ENCODE measurements at regions not wholly inside any gene's neighbourhood (a gene's known extent, or its start where the extent isn't known, plus 50 kb on each side); places are given as distances from the start of the nearest gene placed in this dataset.
"Not testable (repeated sequence)": the region's sequence is repeated elsewhere in the genome, so short reads cannot be mapped to it uniquely, and the experiment has no call there.

- no peak for DNase-seq (ENCODE audit: low read depth in 1 of 2, low spot score in 1 of 2)
These were observed 232.3 kb downstream of the TLR4 start for GRCh38 chr9:117936185-117937130.

DNA sequence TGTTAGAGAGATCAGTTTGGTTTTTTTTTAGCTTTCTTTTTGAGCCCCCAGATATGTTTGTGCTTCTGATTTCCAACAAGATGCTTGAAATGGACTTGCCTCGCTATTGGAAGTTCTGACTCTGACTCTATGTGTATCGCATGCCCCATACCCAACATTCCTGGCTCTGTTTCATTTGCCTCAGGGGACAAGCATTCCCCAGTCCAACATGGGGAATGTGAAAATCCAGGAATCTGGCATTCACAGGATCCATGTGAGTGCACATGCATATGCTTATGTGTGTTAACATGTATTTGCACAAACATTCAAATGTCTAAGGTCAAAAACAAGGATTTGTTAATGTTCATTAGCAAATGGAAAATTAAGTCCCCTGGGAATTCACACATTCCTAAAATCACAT lies 233.9 kb downstream of the TLR4 start:
- DNase-seq (ENCODE audit: low read depth in 1 of 2, low spot score in 1 of 2): no peak

- DNase-seq (ENCODE audit: low read depth in 1 of 2, low spot score in 1 of 2): no peak
These were observed 234.7 kb downstream of the TLR4 start for GRCh38 chr9:117938896-117939295.

DNA sequence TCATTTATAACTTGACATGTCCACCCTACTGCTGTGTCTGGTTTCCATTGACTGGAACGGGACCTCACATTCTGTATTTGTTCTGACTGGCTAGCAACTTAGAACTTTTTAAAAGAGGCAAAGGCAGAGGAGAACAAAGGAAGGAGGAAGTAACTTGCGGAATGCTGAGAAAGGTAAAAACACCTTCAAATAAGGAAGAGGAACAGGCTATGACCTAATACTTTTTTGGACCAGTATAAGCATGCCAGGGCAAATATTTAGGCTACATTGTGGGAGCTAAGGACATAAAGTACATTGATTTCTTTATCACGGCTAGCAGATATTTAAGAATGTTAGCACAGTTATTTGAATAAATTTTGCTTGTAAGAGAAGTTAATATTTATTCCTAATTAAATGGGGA lies 240.5 kb downstream of the TLR4 start:
- DNase-seq (ENCODE audit: low read depth in 1 of 2, low spot score in 1 of 2): not testable (repeated sequence)

- no peak for DNase-seq (ENCODE audit: low read depth in 1 of 2, low spot score in 1 of 2)
These were observed 241.1 kb downstream of the TLR4 start for GRCh38 chr9:117945286-117945685.

DNA sequence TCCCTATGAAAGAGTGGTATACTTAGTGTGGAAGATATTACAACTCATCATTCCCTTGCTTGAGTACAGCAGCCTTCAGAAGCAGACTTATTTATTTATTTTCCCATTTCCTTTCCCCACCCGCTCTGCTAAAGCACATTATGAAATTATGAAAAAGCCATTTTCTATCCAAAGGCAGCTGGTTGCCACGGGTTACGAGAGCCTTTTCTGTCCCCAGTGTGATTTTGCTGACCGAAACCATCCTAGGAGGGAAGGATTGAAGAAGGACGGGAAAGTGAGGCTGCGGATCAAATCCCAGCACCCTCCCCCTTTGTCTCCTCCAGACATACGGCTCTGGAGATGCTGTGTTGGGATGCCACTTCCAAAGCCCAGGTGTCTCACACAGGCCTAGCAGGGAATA lies 246.9 kb downstream of the TLR4 start:
- DNase-seq (ENCODE audit: low read depth in 1 of 2, low spot score in 1 of 2): no peak

- no peak for DNase-seq (ENCODE audit: low read depth in 1 of 2, low spot score in 1 of 2)
These were observed 248.4 kb downstream of the TLR4 start for GRCh38 chr9:117952581-117952980.

GRCh38 chr9:117957267-117957666 lies 253.1 kb downstream of the TLR4 start:
- no peak for DNase-seq (ENCODE audit: low read depth in 1 of 2, low spot score in 1 of 2)

DNA sequence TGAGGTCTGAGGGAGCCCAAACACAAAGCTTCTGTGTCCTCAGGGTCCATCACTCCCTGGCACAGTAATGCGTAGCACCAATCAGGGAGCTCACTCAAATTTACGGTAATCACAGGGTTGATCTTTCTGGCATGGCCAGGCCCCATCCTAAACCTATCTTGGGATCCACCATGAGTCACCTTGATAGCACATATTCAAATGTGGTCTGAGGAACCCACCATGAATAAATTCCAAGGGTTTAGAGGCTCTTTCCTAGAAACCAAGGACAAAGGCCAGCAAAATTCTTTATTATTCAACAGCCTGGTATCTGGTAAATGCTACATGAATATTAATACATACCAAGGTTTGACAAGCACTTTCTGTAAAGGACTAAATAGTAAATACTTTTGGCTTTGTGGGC lies 254.5 kb downstream of the TLR4 start:
- no peak for DNase-seq (ENCODE audit: low read depth in 1 of 2, low spot score in 1 of 2)

DNA sequence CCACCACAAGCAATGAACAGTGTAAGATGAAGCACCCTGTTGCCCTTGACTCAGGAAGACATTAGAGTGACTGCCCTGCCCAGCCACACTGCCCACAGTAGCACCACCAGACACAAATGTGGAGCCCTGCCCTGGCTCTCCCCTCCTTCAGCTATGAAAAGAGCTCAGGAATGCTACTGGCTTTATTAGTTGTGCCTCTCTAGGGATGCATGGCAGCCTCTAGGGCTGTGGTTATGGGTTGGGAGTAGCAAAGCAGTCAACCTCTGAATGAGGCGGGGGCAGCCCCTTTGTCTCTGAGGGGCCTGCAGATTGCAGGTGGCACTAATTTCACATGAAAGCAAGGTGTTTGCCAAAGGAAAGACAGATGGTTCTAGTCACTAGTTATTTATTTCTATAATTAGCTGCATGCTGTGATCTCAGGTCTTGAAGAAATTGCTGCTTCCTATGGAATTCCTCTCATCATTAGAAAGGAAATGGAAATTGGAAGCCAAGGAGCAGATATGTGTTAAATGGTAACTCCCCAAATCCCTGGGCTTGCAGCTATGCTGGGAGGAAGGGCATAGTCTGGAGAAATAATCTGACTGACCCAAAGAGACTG lies 259.4 kb downstream of the TLR4 start:
- no peak for DNase-seq (ENCODE audit: low read depth in 1 of 2, low spot score in 1 of 2)

DNA sequence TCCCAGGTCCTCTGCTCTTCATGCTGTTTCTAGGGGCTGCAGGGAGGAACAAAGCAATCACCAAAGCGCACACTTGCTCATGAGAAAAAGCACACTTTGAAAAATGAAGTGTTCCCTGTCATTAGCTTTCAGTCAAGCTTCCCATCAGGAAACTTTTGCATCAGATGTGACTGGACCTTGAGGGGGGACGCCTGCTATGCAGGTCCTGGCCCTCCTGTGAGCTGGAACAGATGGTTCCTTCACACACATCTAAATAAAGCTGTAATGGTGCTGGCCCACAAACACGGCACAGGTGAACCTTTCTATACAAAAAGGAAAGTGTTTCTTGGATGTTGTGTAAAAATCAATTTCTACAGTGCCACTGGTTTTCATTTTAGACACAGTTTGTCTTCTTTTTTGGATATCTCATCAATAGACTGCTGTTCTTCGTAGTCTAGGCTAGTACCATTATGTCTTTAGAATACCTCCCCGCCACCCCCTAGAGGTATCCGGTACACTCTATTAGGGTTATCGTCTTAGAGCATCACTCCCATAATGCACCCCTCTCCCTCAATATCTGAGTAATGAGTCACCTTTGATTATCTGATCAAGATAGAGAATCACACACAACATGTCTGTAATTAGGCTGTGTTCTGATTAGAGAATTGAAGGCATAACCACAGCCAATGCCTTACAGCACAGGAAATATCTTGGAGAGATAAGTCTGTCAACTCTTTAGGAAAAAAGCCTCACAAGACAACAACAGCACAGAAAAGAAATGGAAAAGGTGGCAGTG lies 266.3 kb downstream of the TLR4 start:
- no peak for DNase-seq (ENCODE audit: low read depth in 1 of 2, low spot score in 1 of 2)

DNA sequence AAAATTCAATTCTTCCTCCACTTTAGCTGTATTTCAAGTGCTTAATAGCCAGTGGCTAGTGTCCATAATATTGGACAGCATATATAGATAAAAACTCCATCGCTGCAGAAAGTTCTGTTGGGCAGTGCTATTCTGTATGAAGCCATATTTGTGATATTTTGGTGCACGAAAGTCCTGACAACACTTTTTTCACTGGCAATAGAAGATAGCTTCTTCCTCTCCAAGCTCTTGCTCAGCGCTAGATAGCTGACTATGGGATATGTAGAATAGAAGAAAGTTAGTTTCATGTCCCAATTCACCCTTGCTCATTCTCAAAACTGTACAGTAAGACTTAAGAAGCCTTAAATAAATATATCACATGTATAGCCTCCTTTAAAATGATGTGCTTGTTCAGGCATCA lies 269.9 kb downstream of the TLR4 start:
- no peak for DNase-seq (ENCODE audit: low read depth in 1 of 2, low spot score in 1 of 2)

DNA sequence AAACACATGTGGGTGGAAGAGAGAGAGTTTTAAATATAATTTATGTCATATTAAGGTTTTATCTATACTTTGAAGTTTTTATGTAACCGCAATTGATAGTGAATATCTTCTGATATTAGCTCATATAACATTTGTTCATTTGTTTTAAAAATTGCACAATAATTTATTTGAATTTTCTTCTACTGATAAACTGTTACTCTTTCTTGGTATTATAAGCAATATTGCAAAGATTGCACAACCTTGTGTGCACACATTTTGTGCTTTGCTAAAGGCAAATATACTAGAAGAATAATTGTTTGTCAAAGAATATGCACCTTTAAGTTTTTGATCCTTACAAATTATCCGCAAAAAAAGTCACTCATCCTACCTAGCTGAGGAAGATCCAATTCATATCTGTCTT lies 275.7 kb downstream of the TLR4 start:
- DNase-seq (ENCODE audit: low read depth in 1 of 2, low spot score in 1 of 2): no peak

DNA sequence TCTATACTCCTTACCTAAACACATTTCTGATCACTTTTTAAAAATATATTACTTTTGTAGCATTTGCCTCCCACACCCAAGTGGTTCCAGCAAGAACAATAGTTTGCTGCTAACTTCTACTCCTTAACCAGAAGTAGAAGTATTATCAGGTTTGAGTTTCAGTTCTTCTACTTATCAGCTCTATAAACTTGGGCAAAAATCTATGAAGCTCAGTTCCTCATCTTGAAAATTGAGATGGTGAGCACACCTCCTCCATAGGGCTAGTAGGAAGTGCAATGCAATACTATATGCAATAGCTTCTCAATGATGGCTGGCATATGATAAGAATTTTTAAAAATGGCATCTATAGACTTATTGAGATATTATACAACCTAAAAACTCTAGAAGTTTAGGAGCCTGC lies 283.7 kb downstream of the TLR4 start:
- no peak for DNase-seq (ENCODE audit: low read depth in 1 of 2, low spot score in 1 of 2)

- DNase-seq (ENCODE audit: low read depth in 1 of 2, low spot score in 1 of 2): no peak
These were observed 287.8 kb downstream of the TLR4 start for GRCh38 chr9:117992006-117992405.

DNA sequence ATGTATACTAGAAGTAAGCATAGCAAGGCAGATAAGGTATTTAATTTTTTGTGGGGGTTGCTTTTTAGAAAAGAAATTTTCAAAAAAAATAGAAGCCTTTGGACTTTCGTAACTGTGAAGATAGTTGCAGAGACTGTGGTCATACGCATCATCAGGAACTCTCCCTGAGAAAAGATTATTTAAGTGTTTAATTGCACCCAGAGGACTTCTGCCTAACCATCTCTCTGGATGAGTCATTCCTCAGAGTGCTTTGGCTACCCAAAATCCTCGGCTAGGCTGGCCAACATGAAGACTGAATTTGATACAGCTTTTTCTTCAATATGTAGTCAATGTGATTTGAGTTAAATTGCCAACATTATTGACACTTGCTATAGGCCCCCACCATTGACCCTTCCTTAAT lies 296.4 kb downstream of the TLR4 start:
- no peak for DNase-seq (ENCODE audit: low read depth in 1 of 2, low spot score in 1 of 2)

- no peak for DNase-seq (ENCODE audit: low read depth in 1 of 2, low spot score in 1 of 2)
These were observed 299.0 kb downstream of the TLR4 start for GRCh38 chr9:118003240-118003639.

GRCh38 chr9:118008246-118008645 lies 304.0 kb downstream of the TLR4 start:
- DNase-seq (ENCODE audit: low read depth in 1 of 2, low spot score in 1 of 2): no peak

GRCh38 chr9:118009614-118010013 lies 305.4 kb downstream of the TLR4 start:
- no peak for DNase-seq (ENCODE audit: low read depth in 1 of 2, low spot score in 1 of 2)

- no peak for DNase-seq (ENCODE audit: low read depth in 1 of 2, low spot score in 1 of 2)
These were observed 313.5 kb downstream of the TLR4 start for GRCh38 chr9:118017607-118018122.

DNA sequence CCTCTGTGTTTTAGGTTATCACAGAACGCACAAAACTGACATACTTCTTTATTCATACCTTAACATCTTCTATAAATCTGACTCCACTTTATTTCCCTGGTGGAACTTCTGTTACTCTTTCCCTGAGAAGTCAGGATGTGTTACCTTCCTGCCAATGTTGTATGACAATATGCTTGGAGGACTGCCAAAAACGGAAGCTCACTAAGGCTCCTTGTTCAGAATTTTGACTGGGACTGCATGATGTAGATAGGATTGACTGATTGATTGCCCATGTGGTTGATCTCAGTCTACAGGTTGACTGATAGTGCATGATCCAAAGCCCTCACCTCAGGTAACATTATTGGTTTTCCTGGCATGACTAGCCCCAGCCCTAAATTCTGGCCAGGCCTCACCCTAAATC lies 319.4 kb downstream of the TLR4 start:
- no peak for DNase-seq (ENCODE audit: low read depth in 1 of 2, low spot score in 1 of 2)

GRCh38 chr9:118028225-118028624 lies 324.0 kb downstream of the TLR4 start:
- DNase-seq (ENCODE audit: low read depth in 1 of 2, low spot score in 1 of 2): no peak

Measured in activated CD4-positive, alpha-beta T cell treated with anti-CD3 and anti-CD28 coated beads, Interleukin-2, amount 50 U/mL, for 24 hours (primary cell).